DOHH2 (cell line): ENCODE measurements at regions not wholly inside any gene's neighbourhood (a gene's known extent, or its start where the extent isn't known, plus 50 kb on each side); places are given as distances from the start of the nearest gene placed in this dataset.

Experiments
- H3F3A ChIP-seq: fragments of 200-600 bp; sonication (generic), shearing (Covaris generic); 2 replicates; pipeline ENCODE4 v1.6.0; 2016; ENCODE audit warnings: antibody characterized with exemption, mild to moderate bottlenecking; ENCODE audit not compliant: control insufficient read depth, insufficient read depth
- H3K27ac ChIP-seq: fragments of 200-600 bp; sonication (generic); 2 replicates; pipeline ENCODE4 v1.5.1; 2014; ENCODE audit warnings: low read depth, mild to moderate bottlenecking, low read length, moderate library complexity
- H3K27me3 ChIP-seq: fragments of 200-600 bp; sonication (generic); 2 replicates; pipeline ENCODE4 v1.6.1; 2014; ENCODE audit warnings: mild to moderate bottlenecking, low read length, mixed read lengths; ENCODE audit not compliant: control insufficient read depth
- H3K36me3 ChIP-seq: fragments of 200-600 bp; sonication (generic); 2 replicates; pipeline ENCODE4 v1.6.1; 2014; ENCODE audit warnings: mild to moderate bottlenecking, low read length, moderate library complexity, mixed read lengths; ENCODE audit not compliant: control insufficient read depth
- H3K4me1 ChIP-seq: fragments of 200-600 bp; sonication (generic); 2 replicates; pipeline ENCODE4 v1.6.1; 2014; ENCODE audit warnings: mild to moderate bottlenecking, low read length, mixed read lengths; ENCODE audit not compliant: control insufficient read depth
- H3K4me2 ChIP-seq: fragments of 200-600 bp; sonication (generic); 2 replicates; pipeline ENCODE4 v1.6.0; 2014; ENCODE audit warnings: mild to moderate bottlenecking, low read length, moderate library complexity
- H3K4me3 ChIP-seq: fragments of 200-600 bp; sonication (generic); 2 replicates; pipeline ENCODE4 v1.5.1; 2014; ENCODE audit warnings: mild to moderate bottlenecking, low read length, mixed read lengths
- H3K79me2 ChIP-seq: fragments of 200-600 bp; sonication (generic); 2 replicates; pipeline ENCODE4 v1.6.1; 2014; ENCODE audit warnings: mild to moderate bottlenecking, low read length, mixed read lengths; ENCODE audit not compliant: control insufficient read depth
- H3K9me2 ChIP-seq: fragments of 200-600 bp; sonication (generic); replicated peaks from 2 replicates; pipeline ENCODE4 v1.6.1; 2014; ENCODE audit warnings: mild to moderate bottlenecking, low read length, mixed read lengths; ENCODE audit not compliant: control insufficient read depth
- H3K9me3 ChIP-seq: fragments of 200-600 bp; sonication (generic); 2 replicates; pipeline ENCODE4 v1.6.1; 2014; ENCODE audit warnings: antibody characterized with exemption, low read length, mixed read lengths; ENCODE audit not compliant: control insufficient read depth, insufficient read depth
- H4K20me1 ChIP-seq: fragments of 200-600 bp; sonication (generic); 2 replicates; pipeline ENCODE4 v1.6.0; 2014; ENCODE audit warnings: low read depth, mild to moderate bottlenecking, antibody characterized with exemption, low read length, moderate library complexity; ENCODE audit not compliant: control insufficient read depth, insufficient read depth
- CTCF ChIP-seq: fragments of 200-600 bp; sonication (generic); IDR thresholded peaks from one replicate; pipeline ENCODE4 v1.5.1; 2014; ENCODE audit warnings: antibody characterized with exemption, mild to moderate bottlenecking, low read depth, low read length; ENCODE audit not compliant: poor library complexity, severe bottlenecking
- EZH2phosphoT487 ChIP-seq: fragments of 200-600 bp; sonication (generic); IDR thresholded peaks from 2 replicates; pipeline ENCODE4 v1.6.1; 2017; ENCODE audit warnings: borderline replicate concordance, mild to moderate bottlenecking, antibody characterized with exemption, low read length, moderate library complexity, mixed read lengths

- no peak overlapping the region for H3K4me3 ChIP-seq
These were observed 349.8 kb upstream of the B3GAT1 start for GRCh38 chr11:134761926-134762247.

GRCh38 chr11:134761386-134761785, 349.3 kb upstream of the B3GAT1 start:
- Histone ChIP-seq H3K36me3 (no peaks in the 10 kb centered on the region), H3K4me2 (no peak overlapping the region), H3F3A (no peaks in the 10 kb centered on the region), H4K20me1 (no peaks in the 10 kb centered on the region), H3K79me2 (no peaks in the 10 kb centered on the region), H3K4me1 (no peaks in the 10 kb centered on the region), H3K27ac (no peak overlapping the region), H3K27me3 (no peaks in the 10 kb centered on the region), H3K9me2 (no peaks in the 10 kb centered on the region), H3K4me3 (no peak overlapping the region), H3K9me3 (no peaks in the 10 kb centered on the region)
- no peak for TF ChIP-seq EZH2phosphoT487
- TF ChIP-seq CTCF = no peak

More at GRCh38 chr11:134761926-134762247, 349.8 kb upstream of the B3GAT1 start:
- no peak for TF ChIP-seq EZH2phosphoT487
- no peak for TF ChIP-seq CTCF
- H3K79me2 ChIP-seq = no peaks in the 10 kb centered on the region
- no peaks in the 10 kb centered on the region for H3K27me3 ChIP-seq
- H3K4me1 ChIP-seq = no peaks in the 10 kb centered on the region
- H3K36me3 ChIP-seq = no peaks in the 10 kb centered on the region
- no peaks in the 10 kb centered on the region for H3F3A ChIP-seq
- H3K9me3 ChIP-seq = no peaks in the 10 kb centered on the region
- H3K4me2 ChIP-seq = no peak overlapping the region
- H4K20me1 ChIP-seq = no peaks in the 10 kb centered on the region
- no peaks in the 10 kb centered on the region for H3K9me2 ChIP-seq
- no peak overlapping the region for H3K27ac ChIP-seq

- Histone ChIP-seq H3K9me2 (no peaks in the 10 kb centered on the region), H3K27ac (no peak overlapping the region), H3K36me3 (no peaks in the 10 kb centered on the region), H4K20me1 (no peaks in the 10 kb centered on the region), H3F3A (no peaks in the 10 kb centered on the region), H3K27me3 (no peaks in the 10 kb centered on the region), H3K9me3 (no peaks in the 10 kb centered on the region), H3K4me3 (no peak overlapping the region), H3K4me1 (no peaks in the 10 kb centered on the region), H3K79me2 (no peaks in the 10 kb centered on the region), H3K4me2 (no peak overlapping the region)
- no peak for TF ChIP-seq CTCF
- no peak for TF ChIP-seq EZH2phosphoT487
These were observed 348.9 kb upstream of the B3GAT1 start for GRCh38 chr11:134760957-134761356.

GRCh38 chr11:134760299-134760698, 348.3 kb upstream of the B3GAT1 start:
- H3K4me2 ChIP-seq = no peak overlapping the region
- no peaks in the 10 kb centered on the region for H3K27me3 ChIP-seq
- H3K36me3 ChIP-seq = no peaks in the 10 kb centered on the region
- no peaks in the 10 kb centered on the region for H3K79me2 ChIP-seq
- no peaks in the 10 kb centered on the region for H3K9me3 ChIP-seq
- no peaks in the 10 kb centered on the region for H3F3A ChIP-seq
- no peak overlapping the region for H3K4me3 ChIP-seq
- no peaks in the 10 kb centered on the region for H3K4me1 ChIP-seq
- no peaks in the 10 kb centered on the region for H3K9me2 ChIP-seq
- no peaks in the 10 kb centered on the region for H4K20me1 ChIP-seq
- no peak overlapping the region for H3K27ac ChIP-seq
- no peak for TF ChIP-seq CTCF
- no peak for TF ChIP-seq EZH2phosphoT487
